ENCODE measurements at regions not wholly inside any gene's neighbourhood (a gene's known extent, or its start where the extent isn't known, plus 50 kb on each side); places are given as distances from the start of the nearest gene placed in this dataset.
"Not testable (repeated sequence)": the region's sequence is repeated elsewhere in the genome, so short reads cannot be mapped to it uniquely, and the experiment has no call there.

DNA sequence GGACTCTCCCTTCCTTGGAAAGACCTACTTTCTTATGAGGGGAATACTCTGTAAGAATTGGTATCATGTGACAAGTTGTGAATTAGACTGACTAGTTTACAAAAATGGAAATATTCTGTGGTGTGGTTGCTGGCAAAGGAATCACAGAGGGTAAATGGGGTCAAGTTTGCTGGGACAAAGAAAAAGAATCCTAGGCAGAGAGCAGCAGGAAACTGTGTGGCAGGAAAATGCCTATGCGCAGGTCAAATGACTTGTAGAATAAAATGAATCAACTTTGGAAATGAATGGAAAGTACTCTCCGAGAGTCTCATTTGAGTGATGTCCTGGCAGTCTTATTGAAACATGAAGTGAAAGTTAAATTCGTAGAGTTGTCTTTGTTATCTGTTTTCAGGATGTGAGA lies 1250.7 kb downstream of the UQCRFS1 start:
- no peak for DNase-seq

DNA sequence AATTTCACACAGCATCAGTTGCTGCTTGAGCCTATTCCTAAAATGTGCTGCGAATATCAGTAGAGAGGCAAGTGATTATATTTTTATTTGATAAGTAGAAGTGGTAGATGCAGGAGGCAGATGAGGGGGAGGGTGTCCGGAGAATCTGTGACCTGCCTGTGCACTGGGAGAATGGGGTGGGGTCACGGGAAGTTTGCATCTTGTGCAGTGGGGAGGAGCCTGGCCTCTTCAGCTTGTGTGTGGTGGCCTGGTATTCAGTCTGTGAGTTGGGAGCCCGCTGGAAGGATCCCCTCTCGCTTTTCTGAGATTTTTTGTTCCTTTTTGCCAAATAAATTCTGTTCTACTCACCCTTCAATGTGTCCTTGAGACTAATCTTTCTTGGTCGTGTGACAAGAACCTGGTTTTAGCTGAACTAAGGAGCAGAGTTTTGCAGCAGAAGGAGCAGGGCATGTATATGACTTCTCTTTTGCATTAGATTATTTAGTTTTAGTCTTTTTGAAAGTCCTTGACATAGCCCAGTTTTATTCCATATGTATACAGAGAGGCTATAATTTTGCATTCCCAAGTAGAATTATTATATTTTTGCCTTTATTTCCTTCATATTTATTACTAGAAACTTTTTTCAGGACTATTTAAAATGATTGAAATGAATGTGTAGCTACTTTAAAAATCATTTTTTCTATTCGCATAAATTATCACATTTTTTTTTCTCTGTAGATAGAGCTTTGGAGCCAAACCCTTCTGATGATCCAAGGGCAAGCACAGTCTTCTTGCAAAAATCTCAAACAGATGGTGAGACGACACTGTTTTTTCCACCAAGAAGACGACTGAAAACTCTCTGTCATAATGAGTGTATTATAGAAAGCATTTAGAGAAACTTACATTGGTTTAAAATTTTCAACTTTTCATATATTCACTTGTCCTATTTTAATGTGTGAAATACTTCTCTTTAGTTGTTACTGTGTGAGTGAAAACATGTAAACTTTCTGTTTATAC lies 1257.2 kb downstream of the UQCRFS1 start:
- no peak for DNase-seq

DNA sequence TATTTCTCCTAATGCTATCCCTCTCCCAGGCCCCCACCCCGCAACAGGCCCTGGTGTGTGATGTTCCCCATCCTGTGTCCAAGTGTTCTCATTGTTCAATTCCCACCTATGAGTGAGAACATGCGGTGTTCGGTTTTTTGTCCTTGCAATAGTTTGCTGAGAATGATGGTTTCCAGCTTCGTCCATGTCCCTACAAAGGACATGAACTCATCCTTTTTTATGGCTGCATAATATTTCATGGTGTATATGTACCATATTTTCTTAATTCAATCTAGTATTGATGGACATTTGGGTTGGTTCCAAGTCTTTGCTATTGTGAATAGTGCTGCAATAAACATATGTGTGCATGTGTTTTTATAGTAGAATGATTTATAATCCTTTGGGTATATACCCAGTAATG lies 1270.3 kb downstream of the UQCRFS1 start:
- not testable (repeated sequence) for DNase-seq

DNA sequence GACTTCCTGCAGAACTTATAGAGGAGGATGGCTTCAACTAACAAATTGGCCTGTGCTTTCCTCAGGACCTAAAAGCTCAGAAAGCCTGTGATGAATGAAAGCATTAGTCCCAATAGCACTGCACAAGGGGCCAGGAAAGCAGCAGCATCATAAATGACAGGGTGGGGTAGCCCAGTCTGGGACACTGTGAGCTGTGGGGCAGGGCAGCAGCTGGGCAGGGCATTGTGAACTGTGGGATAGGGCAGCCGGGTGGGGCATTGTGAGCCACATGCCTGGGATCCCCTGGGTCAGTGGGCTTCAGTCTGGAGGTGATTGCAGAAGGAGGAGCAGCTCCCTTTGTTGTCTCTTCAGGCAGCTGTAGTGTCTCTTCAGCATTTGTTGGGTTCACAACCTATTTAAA lies 1276.8 kb downstream of the UQCRFS1 start:
- no peak for DNase-seq

DNA sequence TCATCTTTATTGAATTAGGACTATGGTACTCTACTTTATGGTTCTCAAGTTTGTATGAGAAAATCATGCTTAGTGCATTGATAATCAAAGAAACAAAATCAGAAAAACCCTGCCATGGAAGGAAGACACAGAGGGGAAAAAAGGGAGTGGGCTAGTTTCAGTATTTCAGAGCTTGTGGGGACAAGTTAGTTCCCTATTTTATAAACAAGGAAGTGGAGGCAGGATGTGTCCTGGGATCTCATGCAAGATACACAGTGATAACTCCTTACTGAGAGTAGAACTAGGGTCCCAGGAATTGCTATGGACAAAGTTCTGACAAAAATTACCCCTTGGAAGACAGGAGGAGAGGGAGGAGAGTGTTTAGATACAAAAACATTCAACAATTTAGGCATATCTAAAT lies 1277.3 kb downstream of the UQCRFS1 start:
- no peak for DNase-seq

DNA sequence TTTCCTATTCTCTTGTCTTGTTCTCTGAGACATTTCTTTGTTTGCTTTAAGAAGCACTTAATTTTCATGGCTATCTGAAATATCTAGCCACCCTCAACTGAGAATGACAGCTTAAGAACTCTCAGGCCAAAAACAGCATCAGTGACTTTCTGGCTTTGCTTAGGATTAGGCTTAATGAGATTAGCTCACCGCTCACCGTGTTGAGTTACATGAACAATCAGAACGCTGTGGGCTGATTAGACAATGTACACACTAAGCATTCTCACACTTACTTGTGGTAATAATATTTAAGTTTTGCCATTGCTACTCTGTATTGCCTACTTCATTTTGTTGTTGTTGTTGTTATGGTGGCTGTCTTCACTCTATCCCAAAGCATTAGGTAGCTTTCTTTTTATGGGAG lies 1283.6 kb downstream of the UQCRFS1 start:
- no peak for DNase-seq

DNA sequence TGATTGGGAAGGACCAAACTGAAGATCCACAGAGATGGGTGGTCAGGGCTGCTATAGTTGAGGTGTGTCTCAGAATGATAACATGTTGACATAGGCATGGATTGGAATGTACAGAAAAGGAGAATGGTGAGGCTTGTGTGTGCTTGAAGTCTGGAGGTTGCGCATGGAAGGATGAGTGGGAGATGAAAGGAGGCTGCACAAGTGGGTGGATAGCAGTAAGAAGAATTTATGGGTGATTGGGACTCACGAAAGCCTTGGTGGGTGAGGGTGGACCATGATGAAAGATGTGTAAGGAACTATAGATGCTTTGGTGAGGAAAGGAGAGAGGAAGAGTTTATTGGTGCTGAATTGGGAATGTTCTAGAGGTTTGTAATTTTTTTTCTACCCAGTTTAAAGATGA lies 1287.7 kb downstream of the UQCRFS1 start:
- DNase-seq: no peak

DNA sequence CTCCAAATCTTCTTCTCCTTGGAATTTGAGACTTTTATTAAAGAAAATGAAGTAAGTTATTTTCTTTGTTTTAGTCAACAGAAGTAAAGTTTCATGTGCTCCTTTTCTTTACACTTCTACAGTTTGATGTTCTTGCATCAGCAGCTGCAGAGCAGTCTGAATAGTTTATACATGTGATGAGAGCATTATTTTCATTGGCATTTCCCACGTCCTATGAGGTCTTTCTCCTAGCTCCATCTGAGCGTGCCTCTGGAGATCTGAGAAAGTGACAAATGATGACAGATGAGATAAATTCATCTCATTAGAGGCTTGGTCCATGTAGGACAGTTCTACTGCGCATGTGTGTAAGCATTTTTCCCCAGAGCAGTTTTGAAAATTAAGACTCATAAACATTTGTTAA lies 1290.0 kb downstream of the UQCRFS1 start:
- no peak for DNase-seq

DNA sequence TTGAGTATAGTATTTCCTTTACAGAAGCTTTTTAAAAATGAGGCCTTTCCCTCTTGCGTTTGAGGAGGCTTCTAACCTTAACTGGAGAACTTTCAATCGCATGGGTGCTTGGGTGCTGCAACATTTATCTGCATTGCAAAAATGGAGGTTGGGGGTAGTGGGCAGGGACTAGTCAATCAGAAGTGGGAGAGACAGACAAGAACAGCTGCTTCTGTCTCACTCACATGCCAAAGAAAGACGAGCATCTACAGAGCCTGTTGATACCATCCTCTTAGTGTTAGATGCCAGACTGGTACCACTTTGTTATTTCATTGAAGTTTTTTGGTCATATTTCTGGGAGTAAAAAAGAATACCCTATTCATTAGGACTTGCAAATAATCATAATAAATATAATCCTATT lies 1292.2 kb downstream of the UQCRFS1 start:
- DNase-seq: no peak

DNA sequence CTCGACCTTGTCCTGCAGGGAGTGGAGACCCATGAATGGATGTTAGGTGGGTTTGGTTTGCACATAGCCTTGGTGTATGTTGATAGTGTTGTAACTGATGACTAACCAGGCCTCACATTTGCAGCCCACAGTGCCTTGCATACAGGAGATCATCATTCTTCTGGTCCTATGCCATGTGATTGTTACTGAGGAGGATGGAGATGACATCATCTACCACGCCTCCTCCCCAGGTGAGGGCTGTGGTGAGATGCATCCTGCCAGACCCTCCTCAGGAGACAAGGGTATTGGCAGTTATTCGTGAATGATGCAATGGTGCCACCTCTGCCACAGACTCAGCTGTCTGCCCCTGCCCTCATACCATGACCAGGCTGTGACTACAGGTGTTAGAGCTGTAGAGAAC lies 1294.1 kb downstream of the UQCRFS1 start:
- no peak for DNase-seq

DNA sequence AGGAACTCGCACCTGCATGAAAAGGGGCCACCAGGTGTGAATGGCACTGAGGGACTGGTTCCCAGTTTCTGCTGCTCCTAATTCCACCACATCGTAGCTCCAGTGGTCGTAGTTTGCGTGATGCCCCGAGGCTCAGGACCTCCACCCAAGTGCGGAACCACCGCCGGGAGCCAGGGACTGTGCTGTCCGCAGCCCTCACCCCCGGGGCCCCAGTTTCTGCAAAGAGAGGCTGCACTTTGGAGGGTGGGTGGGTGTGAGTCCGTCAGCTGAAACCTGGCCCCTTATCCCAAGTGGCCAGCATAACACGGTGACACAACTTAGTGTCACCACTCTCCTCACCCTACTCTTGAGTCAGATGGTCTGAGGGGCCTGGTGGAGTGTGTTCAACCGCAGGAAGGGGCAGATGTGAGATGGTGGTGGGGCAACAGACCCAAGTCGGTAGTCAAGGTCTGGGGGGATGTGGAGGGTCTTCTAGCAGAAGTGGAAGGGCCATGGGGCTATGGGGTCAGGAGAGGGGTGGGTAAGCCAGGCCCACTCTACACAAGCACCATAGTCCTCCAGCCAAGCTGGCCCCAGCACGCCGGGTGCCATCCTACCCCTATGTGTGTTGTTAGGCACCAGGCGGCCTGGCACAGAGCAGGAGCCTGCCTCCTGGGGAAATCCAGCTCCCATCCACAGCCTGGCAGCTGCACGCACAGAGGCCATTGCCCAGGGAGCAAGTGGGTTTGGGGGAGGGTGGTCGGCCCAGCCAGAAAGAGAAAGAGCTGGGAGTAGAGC lies 1301.6 kb downstream of the UQCRFS1 start:
- no peak for DNase-seq

DNA sequence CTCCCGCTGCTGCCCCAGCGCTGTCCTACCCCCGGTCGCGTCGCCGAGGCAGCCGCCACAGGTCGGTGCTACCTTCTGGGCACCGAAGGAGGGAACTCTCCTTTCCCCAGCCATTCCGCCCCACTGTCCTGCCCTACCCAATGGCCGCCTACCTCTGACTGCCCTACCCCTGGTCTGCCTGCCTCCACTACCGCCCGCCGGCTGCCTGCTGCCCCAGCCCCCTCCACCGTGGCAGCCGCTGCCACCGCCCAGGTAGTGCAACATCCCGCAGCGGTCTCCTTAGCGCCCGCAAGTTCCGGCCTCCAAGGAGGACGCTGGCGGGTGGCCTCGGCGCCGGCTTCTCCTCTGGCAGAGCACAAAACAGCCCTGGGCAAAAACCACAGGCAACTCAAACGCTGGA lies 1303.1 kb downstream of the UQCRFS1 start:
- no peak for DNase-seq

DNA sequence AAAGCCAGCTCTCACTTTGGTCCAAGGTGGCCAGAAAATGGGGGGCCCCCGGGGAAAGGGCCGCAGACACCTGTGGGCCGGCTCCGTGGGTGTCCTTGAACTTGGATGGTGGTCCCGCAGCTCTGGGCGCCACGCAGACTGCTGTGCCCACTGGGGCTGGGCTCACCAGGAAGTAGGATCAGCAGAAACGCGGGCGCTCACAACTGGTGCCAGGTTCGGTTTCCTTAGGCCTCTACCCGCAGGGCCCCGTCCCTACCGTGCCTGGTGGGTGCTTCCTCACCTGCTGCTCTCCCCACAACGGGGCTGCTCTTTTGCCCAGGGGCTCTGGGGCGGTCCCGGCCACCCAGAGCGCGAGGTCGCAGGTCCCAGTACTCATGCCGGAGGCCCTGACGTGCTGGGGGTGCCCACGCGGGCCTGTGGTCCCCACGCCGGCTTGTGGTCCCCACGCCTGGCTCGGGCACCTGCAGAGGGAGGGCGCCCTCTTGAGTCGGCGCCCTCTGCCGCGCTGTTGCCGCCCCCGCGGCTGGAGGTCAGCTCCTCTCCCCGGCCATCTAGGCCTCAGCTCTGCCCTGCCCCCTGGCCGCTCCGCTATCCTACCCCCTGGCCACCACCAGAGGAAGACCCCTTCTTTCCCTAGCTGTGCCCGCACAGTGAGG lies 1303.6 kb downstream of the UQCRFS1 start:
- DNase-seq: no peak

DNA sequence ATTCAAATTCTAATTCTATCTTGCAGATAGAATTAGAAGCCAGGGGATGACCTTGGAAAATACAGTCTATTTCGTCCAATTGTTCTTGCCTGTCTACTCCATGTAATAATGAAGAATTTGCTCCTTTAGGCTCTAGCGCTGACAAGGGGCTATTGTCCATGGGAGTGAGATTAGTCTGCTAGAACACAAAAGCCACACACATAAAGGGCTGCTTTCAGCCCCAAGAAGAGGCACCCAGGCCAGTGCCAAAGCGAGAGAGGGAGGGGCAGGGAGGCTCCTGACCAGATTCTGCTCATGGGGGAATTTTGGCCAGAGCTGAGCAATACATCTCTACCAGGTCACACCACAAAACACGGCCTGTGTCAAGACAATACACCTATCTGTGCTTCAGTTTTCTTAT lies 1306.9 kb downstream of the UQCRFS1 start:
- no peak for DNase-seq

DNA sequence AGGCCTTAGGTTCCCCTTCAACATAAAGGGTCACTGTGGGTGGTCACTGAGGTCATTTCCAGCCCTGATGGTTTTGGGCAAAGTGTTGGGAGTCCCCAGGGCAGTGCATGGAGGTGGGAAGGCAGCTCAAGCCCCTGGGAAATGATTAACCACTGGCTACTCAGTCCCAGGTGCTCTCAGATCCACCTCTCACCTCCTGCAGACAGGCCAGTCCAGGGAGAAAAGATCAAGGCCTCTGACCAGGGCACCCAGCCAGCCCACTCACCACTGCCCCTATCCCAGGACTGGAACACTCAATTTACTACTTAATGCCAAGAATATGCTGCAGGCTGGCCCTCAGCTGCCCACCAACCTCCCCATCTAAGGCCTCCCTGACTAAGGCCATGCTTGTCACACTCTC lies 1307.9 kb downstream of the UQCRFS1 start:
- no peak for DNase-seq

DNA sequence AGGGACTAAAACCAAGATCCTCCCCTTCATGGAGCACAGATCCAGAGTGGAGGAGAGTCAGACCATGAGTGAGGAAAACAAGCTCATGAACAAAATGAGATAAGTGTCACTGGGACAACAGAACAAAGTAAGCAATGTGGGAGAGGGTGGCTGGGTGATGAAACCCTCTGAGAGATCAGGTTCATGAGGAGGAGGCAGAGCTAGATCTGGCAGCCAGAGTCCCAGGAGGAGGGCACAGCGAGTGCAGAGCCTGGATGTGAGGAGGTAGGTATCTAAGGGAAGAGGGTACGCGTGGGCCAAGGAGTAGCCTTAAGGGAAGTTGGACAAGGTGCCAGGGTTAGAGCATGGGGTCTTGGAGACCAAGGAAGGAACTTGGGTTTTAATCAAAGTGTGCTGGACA lies 1311.9 kb downstream of the UQCRFS1 start:
- no peak for DNase-seq

DNA sequence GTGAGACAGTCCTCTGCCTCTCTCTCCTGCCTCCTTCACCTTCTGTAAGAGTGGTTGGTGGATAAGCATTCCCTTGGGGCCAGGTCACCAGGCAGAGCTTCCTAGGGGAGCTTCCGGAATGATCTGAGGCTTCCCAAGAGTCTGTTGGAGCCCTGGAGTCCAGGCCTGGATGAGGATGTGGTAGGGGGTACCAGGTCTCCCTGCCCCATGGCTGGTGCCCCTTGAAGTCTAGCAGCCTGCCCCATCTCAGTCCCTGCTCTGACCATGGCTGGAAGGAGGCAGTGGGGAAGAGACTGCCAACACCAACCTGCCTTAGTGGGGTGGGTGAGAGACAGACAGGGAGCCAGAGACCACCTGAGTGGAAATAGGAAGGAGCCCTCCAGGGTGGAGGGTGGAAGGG lies 1316.9 kb downstream of the UQCRFS1 start:
- no peak for DNase-seq

DNA sequence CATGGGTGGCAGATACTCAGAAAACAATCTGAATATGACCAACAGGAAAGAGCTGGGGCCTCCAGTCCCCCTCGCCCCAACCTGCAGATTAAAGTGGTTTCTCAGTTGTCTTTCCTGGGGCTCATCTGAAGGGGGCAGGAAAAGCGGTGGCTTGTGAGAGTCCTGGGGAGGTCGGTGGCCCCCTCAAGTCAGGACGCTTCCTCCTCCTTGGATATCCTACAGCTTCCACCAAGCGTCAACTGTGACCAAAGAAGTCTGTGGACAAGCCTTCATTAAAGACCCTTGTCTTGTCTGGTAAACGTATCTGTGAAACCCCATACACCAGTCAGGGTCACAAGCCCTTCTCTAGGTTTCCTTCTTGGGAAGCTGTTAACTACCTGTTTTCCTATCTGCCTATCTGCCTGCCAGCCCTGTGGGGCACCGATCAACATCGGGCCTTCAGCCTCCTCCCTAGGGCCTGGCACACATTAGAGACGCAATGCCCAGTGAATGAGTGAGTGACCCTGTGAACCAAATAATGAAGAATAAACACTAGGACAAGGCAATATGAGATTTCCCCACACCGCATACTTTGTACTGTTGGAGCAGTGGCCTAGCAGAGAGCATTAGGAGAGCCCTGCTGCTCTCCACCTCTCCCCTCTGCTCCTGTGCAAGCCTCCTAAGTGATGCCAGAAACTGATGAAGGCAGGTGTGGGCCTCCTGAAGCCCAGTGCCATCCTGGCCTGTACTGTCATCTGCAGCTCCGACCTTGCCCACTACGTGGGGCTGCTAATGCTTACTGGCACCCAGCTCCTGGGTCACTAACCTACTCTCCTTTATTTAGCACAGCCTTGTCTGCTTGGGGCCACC lies 1317.8 kb downstream of the UQCRFS1 start:
- no peak for DNase-seq

DNA sequence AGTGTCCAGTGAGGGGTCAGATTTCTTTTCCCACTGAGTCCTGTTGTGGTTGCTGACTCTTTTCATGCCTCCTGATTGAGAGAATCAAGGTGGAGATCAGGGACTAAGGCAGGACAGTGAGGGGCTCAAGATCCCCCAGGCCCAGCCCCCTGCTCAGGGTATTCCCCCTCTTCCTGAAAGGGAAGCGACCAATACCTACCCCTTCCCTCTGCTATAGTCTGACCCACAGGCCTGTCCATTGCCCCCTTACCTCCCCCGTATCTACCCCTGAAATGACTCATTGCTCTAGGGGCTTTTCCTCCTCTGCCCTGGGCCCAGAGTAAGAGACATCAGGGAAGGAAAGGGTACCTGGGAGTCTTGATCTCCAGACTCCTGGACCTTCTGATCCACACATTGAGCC lies 1320.5 kb downstream of the UQCRFS1 start:
- DNase-seq: no peak

DNA sequence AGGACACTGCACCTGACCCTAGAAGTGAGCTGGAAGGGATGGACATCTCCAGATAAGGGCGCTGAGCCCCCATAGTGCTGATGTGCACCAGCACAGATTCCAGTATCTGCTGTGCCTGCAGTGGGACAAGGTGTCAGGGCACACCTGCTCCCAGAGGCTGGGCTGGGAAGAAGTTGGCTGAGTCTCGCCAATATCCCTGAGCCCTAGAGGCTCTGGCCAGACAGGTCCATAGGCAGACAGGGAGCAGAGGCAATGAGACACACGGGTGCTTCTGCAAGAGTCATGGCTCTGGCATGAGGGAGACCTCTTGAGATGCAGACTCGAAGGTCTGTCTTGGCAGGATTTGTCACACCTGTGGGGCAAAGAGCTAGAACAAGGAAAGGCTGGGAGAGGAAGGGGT lies 1321.5 kb downstream of the UQCRFS1 start:
- DNase-seq: no peak

DNA sequence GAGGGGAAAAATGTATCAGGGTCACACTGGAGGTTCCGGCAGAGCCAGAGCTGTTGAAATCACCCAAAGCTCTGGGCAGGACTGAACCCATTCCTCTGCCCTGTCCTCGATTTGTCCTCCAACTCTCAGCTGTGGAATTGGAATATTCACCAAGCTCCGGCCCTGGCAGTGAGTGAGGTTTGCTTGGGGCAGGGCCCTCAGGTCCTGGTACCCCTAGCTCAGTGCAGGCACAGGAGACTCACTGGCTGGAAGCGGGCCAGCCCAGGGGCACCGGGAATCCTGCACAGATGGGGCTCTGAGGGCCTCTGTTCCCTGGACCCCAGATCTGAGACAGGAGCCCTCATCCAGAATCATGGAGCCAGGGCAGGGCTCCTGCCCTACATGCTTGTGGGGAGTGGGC lies 1322.3 kb downstream of the UQCRFS1 start:
- no peak for DNase-seq

DNA sequence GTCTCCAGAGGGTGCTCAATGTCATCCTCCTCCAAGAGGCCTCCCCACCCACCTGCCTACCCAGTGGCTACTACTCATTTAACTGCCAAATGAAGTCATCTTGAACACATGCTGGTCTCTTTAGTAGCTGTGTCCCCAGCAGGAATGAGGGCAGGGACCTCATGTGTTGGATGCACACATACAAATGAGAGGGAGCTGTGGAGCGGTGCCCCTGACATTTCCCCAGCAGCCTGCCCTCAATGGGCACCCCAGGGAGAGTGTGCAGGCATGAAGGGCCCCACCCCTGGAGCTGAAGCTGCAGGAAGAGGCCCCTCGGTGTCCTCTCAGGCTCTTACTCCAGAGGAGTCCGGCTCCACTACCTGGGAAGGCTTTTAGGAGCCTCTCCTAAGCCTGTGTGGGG lies 1322.7 kb downstream of the UQCRFS1 start:
- DNase-seq: no peak

DNA sequence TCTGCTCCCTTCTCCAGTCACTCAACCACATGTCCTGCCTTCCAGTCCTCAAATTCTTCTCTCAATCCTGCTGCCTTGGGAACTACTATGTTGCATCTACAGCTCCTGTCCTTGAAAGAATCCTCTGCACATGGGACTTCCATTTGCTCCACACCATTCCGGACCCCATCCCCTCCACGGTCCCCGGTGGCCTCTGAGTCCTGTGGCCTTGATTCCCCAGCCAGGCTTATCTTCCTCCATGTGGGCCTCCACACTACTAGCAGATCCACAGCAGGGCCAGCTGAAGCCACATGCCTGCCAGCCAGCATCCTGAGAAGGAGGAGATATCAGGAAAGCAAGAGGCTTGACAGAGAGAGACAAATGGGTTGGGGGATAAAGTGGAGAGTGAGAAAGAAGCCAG lies 1323.8 kb downstream of the UQCRFS1 start:
- DNase-seq: no peak
